ENCODE measurements at regions not wholly inside any gene's neighbourhood (a gene's known extent, or its start where the extent isn't known, plus 50 kb on each side); places are given as distances from the start of the nearest gene placed in this dataset.

DNA sequence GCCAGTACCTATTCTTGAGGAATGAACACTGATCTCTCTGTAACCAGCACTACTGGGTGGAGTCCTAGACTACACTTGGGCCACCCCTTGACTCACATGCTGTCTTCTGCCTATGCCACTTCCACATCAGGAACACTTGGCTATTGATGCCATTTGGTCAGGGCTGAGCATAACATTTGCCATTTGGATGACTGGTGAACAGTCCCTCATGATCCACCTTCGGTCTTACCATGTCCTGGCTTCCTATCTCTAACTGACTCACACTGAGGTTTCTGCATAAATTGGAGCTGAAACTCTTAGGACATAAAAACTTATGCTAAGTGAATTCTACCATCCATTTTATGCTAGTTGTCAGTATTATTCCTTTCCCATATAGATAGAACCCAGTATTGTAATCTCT is 91.7 kb upstream of the PELI2 start:
- 84 to 95% methylated on average over 1 of the region's 1 CpG for WGBS, 2 donors

DNA sequence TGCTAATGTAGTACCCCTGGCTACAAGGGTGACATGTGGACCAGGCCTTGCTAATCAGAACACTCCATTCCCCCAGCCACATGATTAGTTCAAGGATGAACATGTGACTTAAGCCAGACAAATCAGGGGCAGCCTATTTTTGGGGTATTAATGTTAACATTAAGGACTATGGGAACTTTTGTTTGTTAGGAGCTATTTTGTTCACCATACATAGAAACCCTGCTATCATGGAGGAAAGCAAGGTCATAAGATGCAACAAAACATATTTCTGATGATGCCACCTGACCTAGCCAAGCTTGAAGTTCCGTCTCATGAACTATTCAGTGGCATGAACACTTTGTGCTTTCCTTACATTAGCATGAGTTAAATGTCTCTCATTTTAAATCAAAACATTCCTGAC is 90.8 kb upstream of the PELI2 start:
- ATAC-seq (ENCODE audit: insufficient read depth, low FRiP score): no peak
- TF ChIP-seq, protein P1, sequence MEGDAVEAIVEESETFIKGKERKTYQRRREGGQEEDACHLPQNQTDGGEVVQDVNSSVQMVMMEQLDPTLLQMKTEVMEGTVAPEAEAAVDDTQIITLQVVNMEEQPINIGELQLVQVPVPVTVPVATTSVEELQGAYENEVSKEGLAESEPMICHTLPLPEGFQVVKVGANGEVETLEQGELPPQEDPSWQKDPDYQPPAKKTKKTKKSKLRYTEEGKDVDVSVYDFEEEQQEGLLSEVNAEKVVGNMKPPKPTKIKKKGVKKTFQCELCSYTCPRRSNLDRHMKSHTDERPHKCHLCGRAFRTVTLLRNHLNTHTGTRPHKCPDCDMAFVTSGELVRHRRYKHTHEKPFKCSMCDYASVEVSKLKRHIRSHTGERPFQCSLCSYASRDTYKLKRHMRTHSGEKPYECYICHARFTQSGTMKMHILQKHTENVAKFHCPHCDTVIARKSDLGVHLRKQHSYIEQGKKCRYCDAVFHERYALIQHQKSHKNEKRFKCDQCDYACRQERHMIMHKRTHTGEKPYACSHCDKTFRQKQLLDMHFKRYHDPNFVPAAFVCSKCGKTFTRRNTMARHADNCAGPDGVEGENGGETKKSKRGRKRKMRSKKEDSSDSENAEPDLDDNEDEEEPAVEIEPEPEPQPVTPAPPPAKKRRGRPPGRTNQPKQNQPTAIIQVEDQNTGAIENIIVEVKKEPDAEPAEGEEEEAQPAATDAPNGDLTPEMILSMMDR (IDR thresholded peaks at IDR 0.05; ENCODE audit: control extremely low read depth, extremely low read depth): no peak
- Histone ChIP-seq H3K27me3 (ENCODE audit: control insufficient read depth in 3 of 3, insufficient read depth in 3 of 3, low read length in 2 of 3) (no peaks in the 10 kb centered on the region), H3K9ac (ENCODE audit: insufficient read depth in 1 of 2, low read length in 2 of 2) (no peak overlapping the region), H3K4me1 (ENCODE audit: control insufficient read depth in 5 of 5, insufficient read depth in 5 of 5, low read length in 5 of 5) (peaks cover 0 to 3% (median 0%) of the 10 kb centered on the region in 5 donors), H3K9me3 (ENCODE audit: control insufficient read depth in 4 of 4, insufficient read depth in 3 of 4, low read length in 3 of 4) (no peaks in the 10 kb centered on the region), H3K36me3 (ENCODE audit: control insufficient read depth in 4 of 4, insufficient read depth in 4 of 4, low read length in 4 of 4) (no peaks in the 10 kb centered on the region), H3K27ac (ENCODE audit: low read depth in 1 of 2, low read length in 1 of 2) (no peak overlapping the region), H3K4me3 (no peak overlapping the region)
- 88 to 96% methylated on average over 1 of the region's 1 CpG for WGBS, 2 donors
- no peak for DNase-seq

More for the DNA sequence above, 91.7 kb upstream of the PELI2 start:
- no peak overlapping the region for H3K27ac ChIP-seq (ENCODE audit: low read depth in 1 of 2, low read length in 1 of 2)
- H3K4me3 ChIP-seq: no peak overlapping the region
- no peak overlapping the region for H3K9ac ChIP-seq (ENCODE audit: insufficient read depth in 1 of 2, low read length in 2 of 2)
- no peaks in the 10 kb centered on the region for H3K36me3 ChIP-seq (ENCODE audit: control insufficient read depth in 4 of 4, insufficient read depth in 4 of 4, low read length in 4 of 4)
- H3K4me1 ChIP-seq (ENCODE audit: control insufficient read depth in 5 of 5, insufficient read depth in 5 of 5, low read length in 5 of 5): peaks cover 0 to 3% (median 0%) of the 10 kb centered on the region in 5 donors
- no peak for DNase-seq
- no peak for ATAC-seq (ENCODE audit: insufficient read depth, low FRiP score)
- H3K27me3 ChIP-seq (ENCODE audit: control insufficient read depth in 3 of 3, insufficient read depth in 3 of 3, low read length in 2 of 3): no peaks in the 10 kb centered on the region
- H3K9me3 ChIP-seq (ENCODE audit: control insufficient read depth in 4 of 4, insufficient read depth in 3 of 4, low read length in 3 of 4): no peaks in the 10 kb centered on the region
- TF ChIP-seq, protein P1 (IDR thresholded peaks at IDR 0.05; ENCODE audit: control extremely low read depth, extremely low read depth): no peak

DNA sequence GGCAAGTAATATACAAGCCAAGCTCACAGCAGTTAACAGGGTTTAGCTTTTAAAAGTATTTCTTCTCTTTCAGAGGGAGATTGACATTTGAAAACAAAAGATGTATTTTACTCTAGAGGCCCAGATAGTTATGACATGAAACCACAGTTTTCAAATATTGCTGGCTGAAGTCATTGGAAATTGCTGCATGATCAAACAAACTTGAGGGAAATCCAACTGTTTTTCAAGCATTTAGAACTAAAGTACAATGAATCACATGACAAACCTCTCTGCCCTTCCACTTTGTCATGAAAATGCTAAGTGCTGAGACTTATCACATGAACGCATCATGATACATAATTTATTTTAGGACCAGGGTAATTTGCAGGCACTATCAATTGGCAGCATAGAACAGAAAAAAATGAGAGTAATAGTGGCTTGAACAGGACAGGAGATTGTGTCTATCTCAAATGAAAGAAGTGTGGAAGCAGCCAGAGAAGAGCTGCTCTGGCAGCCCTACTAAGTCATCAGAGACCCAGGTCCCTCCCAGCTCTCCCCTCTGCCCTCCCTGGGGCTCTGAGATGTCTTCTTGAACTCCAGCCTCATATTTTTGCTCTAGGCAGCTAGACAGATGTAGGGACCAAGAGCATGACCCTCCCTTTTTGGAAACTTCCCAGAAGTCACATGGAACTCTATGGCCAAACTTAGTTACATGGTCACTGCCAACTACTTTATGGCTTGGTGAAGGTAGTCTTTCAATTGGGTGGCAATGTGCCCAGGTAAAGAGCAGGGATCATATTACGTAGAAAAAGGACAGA is 90.1 kb upstream of the PELI2 start:
- no peak for DNase-seq
- Histone ChIP-seq H3K27me3 (ENCODE audit: control insufficient read depth in 3 of 3, insufficient read depth in 3 of 3, low read length in 2 of 3) (no peaks in the 10 kb centered on the region), H3K4me1 (ENCODE audit: control insufficient read depth in 5 of 5, insufficient read depth in 5 of 5, low read length in 5 of 5) (peaks cover 0 to 3% (median 0%) of the 10 kb centered on the region in 5 donors), H3K27ac (ENCODE audit: low read depth in 1 of 2, low read length in 1 of 2) (no peak overlapping the region), H3K9ac (ENCODE audit: insufficient read depth in 1 of 2, low read length in 2 of 2) (no peak overlapping the region), H3K4me3 (no peak overlapping the region), H3K9me3 (ENCODE audit: control insufficient read depth in 4 of 4, insufficient read depth in 3 of 4, low read length in 3 of 4) (no peaks in the 10 kb centered on the region), H3K36me3 (ENCODE audit: control insufficient read depth in 4 of 4, insufficient read depth in 4 of 4, low read length in 4 of 4) (no peaks in the 10 kb centered on the region)
- TF ChIP-seq, protein P1 (IDR thresholded peaks at IDR 0.05; ENCODE audit: control extremely low read depth, extremely low read depth): no peak
- no peak for ATAC-seq (ENCODE audit: insufficient read depth, low FRiP score)
- WGBS, 2 donors: 72 to 82% methylated on average over 2 of the region's 2 CpGs

Data from lung (tissue), 11 donors.